IMR-90 (cell line): ENCODE measurements at regions not wholly inside any gene's neighbourhood (a gene's known extent, or its start where the extent isn't known, plus 50 kb on each side); places are given as distances from the start of the nearest gene placed in this dataset.

Experiments used
- ATAC-seq: fragments of 200-7000 bp; cut with Tn5 transposase; 2 replicates; pipeline ENCODE4 v1.9.1; 2020; ENCODE audit warnings: low read depth, mild to moderate bottlenecking, moderate library complexity
- BruUV-seq: library from RNA; stranded (reverse); fragments of 400-500 nt; replicated peaks from 2 replicates; lab custom pipeline; 2021; lab: Mats Ljungman, UMichigan
- CTCF ChIA-PET: fragments of 300-600 bp; formaldehyde crosslinking; extraction: SDS; loops from one replicate; lab custom pipeline; 2021; ENCODE audit warnings: antibody characterized with exemption; lab: Yijun Ruan, JAX
- POLR2A ChIA-PET: fragments of 300-600 bp; sonication (Branson Sonifier 250); formaldehyde crosslinking; loops from one replicate; lab custom pipeline; 2022; ENCODE audit warnings: antibody characterized with exemption; ENCODE audit not compliant: unreplicated experiment; lab: Charles Lee
- DNase-seq: peaks from one replicate; pipeline ENCODE4 v3.0.0; 2013
- H2AFZ ChIP-seq: replicated peaks from 2 replicates; pipeline ENCODE3; 2013; ENCODE audit warnings: low read length, mild to moderate bottlenecking; ENCODE audit not compliant: poor library complexity
- H2AK5ac ChIP-seq: 2 replicates; pipeline ENCODE4 v1.6.1; 2013; ENCODE audit warnings: low read depth, low read length, inconsistent platforms
- H2AK9ac ChIP-seq: replicated peaks from 2 replicates; pipeline ENCODE3; 2013; ENCODE audit warnings: mild to moderate bottlenecking, low read depth, low read length, moderate library complexity; ENCODE audit not compliant: poor library complexity
- H2BK120ac ChIP-seq: 2 replicates; pipeline ENCODE4 v1.6.1; 2013; ENCODE audit warnings: low read depth, low read length, inconsistent platforms
- H2BK15ac ChIP-seq: 3 replicates; pipeline ENCODE4 v1.6.1; 2013; ENCODE audit warnings: low read depth, low read length, inconsistent platforms
- H2BK20ac ChIP-seq: 2 replicates; pipeline ENCODE4 v1.6.1; 2013; ENCODE audit warnings: low read depth, mild to moderate bottlenecking, inconsistent platforms, low read length, moderate library complexity
- H2BK5ac ChIP-seq: 2 replicates; pipeline ENCODE4 v1.6.1; 2013; ENCODE audit warnings: mild to moderate bottlenecking, low read depth, low read length, inconsistent platforms; ENCODE audit not compliant: poor library complexity, severe bottlenecking
- H3K14ac ChIP-seq: replicated peaks from 2 replicates; pipeline ENCODE4 v1.6.1; 2013; ENCODE audit warnings: low read depth, low read length, inconsistent platforms
- H3K18ac ChIP-seq: 2 replicates; pipeline ENCODE4 v1.6.1; 2013; ENCODE audit warnings: low read depth, low read length, control low read depth
- H3K23ac ChIP-seq: 2 replicates; pipeline ENCODE4 v1.6.1; 2013; ENCODE audit warnings: low read depth, low read length, inconsistent platforms
- H3K27ac ChIP-seq: 2 replicates; pipeline ENCODE4 v1.5.1; 2013; ENCODE audit warnings: mild to moderate bottlenecking, control low read depth, low read length; ENCODE audit not compliant: insufficient read depth
- H3K27me3 ChIP-seq: 2 replicates; pipeline ENCODE4 v1.6.1; 2013; ENCODE audit warnings: low read length; ENCODE audit not compliant: control insufficient read depth, insufficient read depth
- H3K36me3 ChIP-seq: 2 replicates; pipeline ENCODE4 v1.6.1; 2013; ENCODE audit warnings: low read length, mixed read lengths; ENCODE audit not compliant: control insufficient read depth, insufficient read depth
- H3K4ac ChIP-seq: 2 replicates; pipeline ENCODE4 v1.6.1; 2013; ENCODE audit warnings: low read depth, low read length, inconsistent platforms
- H3K4me1 ChIP-seq: 2 replicates; pipeline ENCODE4 v1.6.1; 2013; ENCODE audit warnings: low read length, mixed read lengths; ENCODE audit not compliant: control insufficient read depth, insufficient read depth
- H3K4me2 ChIP-seq: 2 replicates; pipeline ENCODE4 v1.6.1; 2013; ENCODE audit warnings: low read depth, mild to moderate bottlenecking, control low read depth, low read length, moderate library complexity
- H3K4me3 ChIP-seq: 2 replicates; pipeline ENCODE4 v1.5.1; 2013; ENCODE audit warnings: low read depth, mild to moderate bottlenecking, control low read depth, low read length, moderate library complexity; ENCODE audit not compliant: insufficient read depth
- H3K56ac ChIP-seq: 2 replicates; pipeline ENCODE4 v1.6.1; 2013; ENCODE audit warnings: low read length, inconsistent platforms; ENCODE audit not compliant: insufficient read depth; ENCODE audit errors: extremely low read depth
- H3K79me1 ChIP-seq, 2 experiments: 2 replicates each; pipeline ENCODE4 v1.6.1; 2013; ENCODE audit warnings: low read length in 2 of 2, inconsistent platforms in 1 of 2, low read depth in 1 of 2
- H3K9ac ChIP-seq: 2 replicates; pipeline ENCODE4 v1.6.1; 2013; ENCODE audit warnings: low read depth, low read length, control low read depth
- H3K9me1 ChIP-seq: 2 replicates; pipeline ENCODE4 v1.6.1; 2013; ENCODE audit warnings: low read length, inconsistent platforms; ENCODE audit not compliant: insufficient read depth
- H3K9me3 ChIP-seq: 2 replicates; pipeline ENCODE4 v1.6.1; 2013; ENCODE audit warnings: low read length; ENCODE audit not compliant: control insufficient read depth, insufficient read depth
- H4K20me1 ChIP-seq: 2 replicates; pipeline ENCODE4 v1.6.1; 2013; ENCODE audit warnings: low read length, inconsistent platforms; ENCODE audit not compliant: insufficient read depth
- H4K5ac ChIP-seq: 2 replicates; pipeline ENCODE4 v1.6.1; 2013; ENCODE audit warnings: mild to moderate bottlenecking, low read depth, low read length, control low read depth
- H4K8ac ChIP-seq, 2 experiments: 2 replicates each; pipeline ENCODE4 v1.6.1; 2013; ENCODE audit warnings: low read depth in 2 of 2, low read length in 2 of 2, control low read depth in 1 of 2, inconsistent platforms in 1 of 2
- H4K91ac ChIP-seq: 2 replicates; pipeline ENCODE4 v1.6.1; 2013; ENCODE audit warnings: low read depth, low read length, inconsistent platforms; ENCODE audit not compliant: insufficient read depth
- CEBPB ChIP-seq: IDR thresholded peaks from 2 replicates; pipeline ENCODE4 v1.6.1; 2012; ENCODE audit warnings: low read depth, low read length, improper control_type of control experiment
- WGBS, 2 experiments: methylation state at CpG; one replicate each; pipeline versions ENCODE4 v1.1.5 to v1.1.7; 2013; ENCODE audit warnings: missing lambda C conversion rate in 2 of 2; ENCODE audit not compliant: insufficient read length in 1 of 2; ENCODE audit errors: extremely low coverage in 2 of 2; 5-methylcytosine and 5-hydroxymethylcytosine counted together
- dilution Hi-C: fragments of 300-500 bp; cut with HindIII; formaldehyde crosslinking; loops from one replicate; pipeline ENCODE4 v1.14.3; 2018; ENCODE audit warnings: low sequenced_read_pairs; ENCODE audit not compliant: unreplicated experiment
- in situ Hi-C: fragments of 300-500 bp; cut with MboI; formaldehyde crosslinking; loops from 3 replicates; pipeline ENCODE4 v1.14.3; 2019; ENCODE audit warnings: low sequenced_read_pairs, inconsistent platforms, mixed read lengths
- intact Hi-C: fragments of 100-400 bp; cut with micrococcal nuclease; formaldehyde crosslinking; loops from 2 replicates; pipeline ENCODE4 v1.10.0; 2022
- TF ChIP-seq, protein P1 (sequence below): fragments of 150-350 bp; IDR thresholded peaks from 2 replicates; pipeline ENCODE4 v1.6.1; 2017; ENCODE audit warnings: mild to moderate bottlenecking, antibody characterized with exemption, low read length, low read depth

DNA sequence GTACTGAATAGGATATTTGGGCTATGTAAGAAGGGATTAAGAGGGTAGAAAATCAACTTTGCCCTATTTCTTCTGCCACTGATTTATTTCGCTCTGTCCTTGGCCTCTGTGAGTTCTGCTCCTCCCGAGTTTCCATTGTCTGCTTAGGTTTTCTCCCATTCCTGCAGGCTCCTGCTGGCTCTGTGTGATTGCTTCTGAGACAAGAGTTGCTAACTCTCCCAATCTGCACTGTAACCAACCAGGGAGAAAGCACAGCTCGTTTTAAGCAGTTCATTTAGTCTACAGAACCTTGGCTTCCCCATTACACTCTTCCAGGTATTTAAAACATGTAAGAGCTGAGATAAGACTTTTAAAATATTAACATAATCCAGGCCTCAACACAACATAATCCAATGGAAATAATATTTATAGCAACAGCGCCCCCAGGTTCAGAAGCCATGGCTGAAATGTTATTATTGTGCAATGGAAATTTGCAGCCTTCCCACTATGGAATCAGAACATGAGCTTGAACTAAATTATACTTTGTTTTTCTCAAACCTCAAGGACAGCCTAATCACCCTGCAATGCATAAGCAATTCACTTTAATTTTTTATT lies 203.5 kb downstream of the ERCC6L2 start:
- no peak overlapping the region for H4K91ac ChIP-seq
- H2BK15ac ChIP-seq = no peak overlapping the region
- peaks cover 1% of the 10 kb centered on the region; the same call in 1 of the 2 replicates for H3K4me1 ChIP-seq
- H2BK20ac ChIP-seq = no peak overlapping the region
- no peak overlapping the region for H3K27ac ChIP-seq
- H4K20me1 ChIP-seq = no peaks in the 10 kb centered on the region
- H2BK120ac ChIP-seq = no peak overlapping the region
- in situ Hi-C loops = no loop called here
- no peaks in the 10 kb centered on the region for H3K79me1 ChIP-seq
- H3K9ac ChIP-seq = no peak overlapping the region
- CTCF ChIA-PET = interaction anchor here (0.6 to 1.4 kb wide), 2 partner anchors 8 to 574 kb away, joined by 3 to 4 read pairs; no protein-coding TSS in a partner anchor
- no peak overlapping the region for H4K5ac ChIP-seq
- H3K36me3 ChIP-seq = no peaks in the 10 kb centered on the region
- intact Hi-C loops = no loop called here
- no peak overlapping the region for H2AK9ac ChIP-seq
- no peak overlapping the region for H4K8ac ChIP-seq
- H3K4me3 ChIP-seq = no peak overlapping the region
- no peak overlapping the region for H2BK5ac ChIP-seq
- no peak overlapping the region for H3K4me2 ChIP-seq
- WGBS, 2 experiments = no CpG with 5 or more reads among the region's 4 CpGs
- dilution Hi-C loops = no loop called here
- no peaks in the 10 kb centered on the region for H3K9me3 ChIP-seq
- H2AFZ ChIP-seq = no peak overlapping the region
- no peaks in the 10 kb centered on the region for H3K9me1 ChIP-seq
- no peak overlapping the region for H3K4ac ChIP-seq
- no peak overlapping the region for H3K14ac ChIP-seq
- H3K56ac ChIP-seq = no peak overlapping the region
- ATAC-seq (no peak; the same call in 1 of the 2 replicates), DNase-seq (peak; percentile 3)
- H3K27me3 ChIP-seq = peaks cover 14% of the 10 kb centered on the region
- TF ChIP-seq, protein P1, sequence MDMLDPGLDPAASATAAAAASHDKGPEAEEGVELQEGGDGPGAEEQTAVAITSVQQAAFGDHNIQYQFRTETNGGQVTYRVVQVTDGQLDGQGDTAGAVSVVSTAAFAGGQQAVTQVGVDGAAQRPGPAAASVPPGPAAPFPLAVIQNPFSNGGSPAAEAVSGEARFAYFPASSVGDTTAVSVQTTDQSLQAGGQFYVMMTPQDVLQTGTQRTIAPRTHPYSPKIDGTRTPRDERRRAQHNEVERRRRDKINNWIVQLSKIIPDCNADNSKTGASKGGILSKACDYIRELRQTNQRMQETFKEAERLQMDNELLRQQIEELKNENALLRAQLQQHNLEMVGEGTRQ = no peak
- peak; percentile 62 for TF ChIP-seq CEBPB
- POLR2A ChIA-PET = no interaction called here
- no peak overlapping the region for H2AK5ac ChIP-seq
- H3K18ac ChIP-seq = no peak overlapping the region
- BruUV-seq = no TSS peak
- H3K23ac ChIP-seq = no peak overlapping the region
